Hepatocyte (in vitro differentiated cells): ENCODE measurements at regions not wholly inside any gene's neighbourhood (a gene's known extent, or its start where the extent isn't known, plus 50 kb on each side); places are given as distances from the start of the nearest gene placed in this dataset.
A peak's percentile ranks its signal among the peaks of the same experiment; 100 is the strongest.

Experiments
- DNase-seq: peaks from one replicate; pipeline ENCODE4 v3.0.0-alpha.2; 2016; ENCODE audit warnings: low spot score
- H2AFZ ChIP-seq: fragments of 200-600 bp; sonication (generic); 2 replicates; pipeline ENCODE4 v1.6.0; 2016; ENCODE audit warnings: antibody characterized with exemption, mild to moderate bottlenecking
- H3K27ac ChIP-seq: fragments of 200-600 bp; sonication (generic); 2 replicates; pipeline ENCODE4 v1.5.1; 2016; ENCODE audit warnings: mild to moderate bottlenecking
- H3K27me3 ChIP-seq: fragments of 200-600 bp; sonication (generic); 2 replicates; pipeline ENCODE4 v1.6.1; 2016
- H3K36me3 ChIP-seq: fragments of 200-600 bp; sonication (generic); replicated peaks from 2 replicates; pipeline ENCODE4 v1.5.1; 2016; ENCODE audit warnings: low read depth; ENCODE audit not compliant: insufficient read depth
- H3K4me1 ChIP-seq: fragments of 200-600 bp; sonication (generic); 2 replicates; pipeline ENCODE4 v1.5.1; 2016; ENCODE audit warnings: mild to moderate bottlenecking, moderate library complexity; ENCODE audit not compliant: insufficient read depth
- H3K4me2 ChIP-seq: fragments of 200-600 bp; sonication (generic); 2 replicates; pipeline ENCODE4 v1.6.0; 2016
- H3K4me3 ChIP-seq: fragments of 200-600 bp; sonication (generic); 2 replicates; pipeline ENCODE4 v1.5.1; 2016; ENCODE audit warnings: mild to moderate bottlenecking
- H3K79me2 ChIP-seq: fragments of 200-600 bp; sonication (generic); 2 replicates; pipeline ENCODE4 v1.6.0; 2017; ENCODE audit warnings: mild to moderate bottlenecking
- H3K9me2 ChIP-seq: fragments of 200-600 bp; sonication (generic); replicated peaks from 2 replicates; pipeline ENCODE4 v1.6.0; 2017; ENCODE audit warnings: mild to moderate bottlenecking; ENCODE audit not compliant: insufficient read depth
- H3K9me3 ChIP-seq: fragments of 200-600 bp; sonication (generic); 2 replicates; pipeline ENCODE4 v1.5.1; 2016; ENCODE audit warnings: low read depth, mild to moderate bottlenecking
- H4K20me1 ChIP-seq: fragments of 200-600 bp; sonication (generic); 2 replicates; pipeline ENCODE4 v1.6.0; 2016; ENCODE audit warnings: mild to moderate bottlenecking; ENCODE audit not compliant: insufficient read depth, poor library complexity, severe bottlenecking
- EZH2 ChIP-seq: fragments of 200-600 bp; sonication (generic); IDR thresholded peaks from 2 replicates; pipeline ENCODE4 v1.6.1; 2016; ENCODE audit warnings: antibody characterized with exemption, mild to moderate bottlenecking, borderline replicate concordance
- EZH2phosphoT487 ChIP-seq: fragments of 200-600 bp; sonication (generic); IDR thresholded peaks from one replicate; pipeline ENCODE4 v1.6.1; 2018; ENCODE audit warnings: antibody characterized with exemption, mild to moderate bottlenecking, low read depth, moderate library complexity; ENCODE audit not compliant: unreplicated experiment, severe bottlenecking
- WGBS: methylation state at CpG from one replicate; pipeline ENCODE4 v1.1.6; 2016; ENCODE audit warnings: low lambda C conversion rate; ENCODE audit errors: missing lambda C conversion rate; 5-methylcytosine and 5-hydroxymethylcytosine counted together
- TF ChIP-seq, protein P1 (sequence below): fragments of 200-600 bp; sonication (generic); IDR thresholded peaks from 2 replicates; pipeline ENCODE4 v1.5.1; 2016; ENCODE audit warnings: antibody characterized with exemption, mild to moderate bottlenecking; ENCODE audit not compliant: poor library complexity

- 88% methylated on average over 3 of the region's 3 CpGs for WGBS
- DNase-seq: no peak
- H3K79me2 ChIP-seq: no peaks in the 10 kb centered on the region
- no peak overlapping the region for H3K27ac ChIP-seq
- H3K4me1 ChIP-seq: peaks cover 3% of the 10 kb centered on the region
- H3K9me2 ChIP-seq: no peaks in the 10 kb centered on the region
- H3K36me3 ChIP-seq: no peaks in the 10 kb centered on the region
- no peak overlapping the region for H2AFZ ChIP-seq
- H3K4me2 ChIP-seq: no peak overlapping the region
- no peaks in the 10 kb centered on the region for H3K27me3 ChIP-seq
- no peaks in the 10 kb centered on the region for H3K9me3 ChIP-seq
- no peak overlapping the region for H3K4me3 ChIP-seq
- no peak for TF ChIP-seq EZH2
- TF ChIP-seq EZH2phosphoT487: no peak
- TF ChIP-seq, protein P1, sequence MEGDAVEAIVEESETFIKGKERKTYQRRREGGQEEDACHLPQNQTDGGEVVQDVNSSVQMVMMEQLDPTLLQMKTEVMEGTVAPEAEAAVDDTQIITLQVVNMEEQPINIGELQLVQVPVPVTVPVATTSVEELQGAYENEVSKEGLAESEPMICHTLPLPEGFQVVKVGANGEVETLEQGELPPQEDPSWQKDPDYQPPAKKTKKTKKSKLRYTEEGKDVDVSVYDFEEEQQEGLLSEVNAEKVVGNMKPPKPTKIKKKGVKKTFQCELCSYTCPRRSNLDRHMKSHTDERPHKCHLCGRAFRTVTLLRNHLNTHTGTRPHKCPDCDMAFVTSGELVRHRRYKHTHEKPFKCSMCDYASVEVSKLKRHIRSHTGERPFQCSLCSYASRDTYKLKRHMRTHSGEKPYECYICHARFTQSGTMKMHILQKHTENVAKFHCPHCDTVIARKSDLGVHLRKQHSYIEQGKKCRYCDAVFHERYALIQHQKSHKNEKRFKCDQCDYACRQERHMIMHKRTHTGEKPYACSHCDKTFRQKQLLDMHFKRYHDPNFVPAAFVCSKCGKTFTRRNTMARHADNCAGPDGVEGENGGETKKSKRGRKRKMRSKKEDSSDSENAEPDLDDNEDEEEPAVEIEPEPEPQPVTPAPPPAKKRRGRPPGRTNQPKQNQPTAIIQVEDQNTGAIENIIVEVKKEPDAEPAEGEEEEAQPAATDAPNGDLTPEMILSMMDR: no peak
- H4K20me1 ChIP-seq: no peaks in the 10 kb centered on the region
Observed at GRCh38 chrX:829145-829544, 198.6 kb downstream of the SHOX start.

- H4K20me1 ChIP-seq: no peaks in the 10 kb centered on the region
- peaks cover 3% of the 10 kb centered on the region for H3K4me1 ChIP-seq
- H3K9me3 ChIP-seq: no peaks in the 10 kb centered on the region
- no peaks in the 10 kb centered on the region for H3K36me3 ChIP-seq
- no peaks in the 10 kb centered on the region for H3K9me2 ChIP-seq
- TF ChIP-seq EZH2 (no peak), EZH2phosphoT487 (no peak)
- TF ChIP-seq, protein P1: no peak
- H3K27ac ChIP-seq: no peak overlapping the region
- no peaks in the 10 kb centered on the region for H3K79me2 ChIP-seq
- H2AFZ ChIP-seq: no peak overlapping the region
- no peak for DNase-seq
- WGBS: 87% methylated on average over 8 of the region's 8 CpGs
- H3K27me3 ChIP-seq: no peaks in the 10 kb centered on the region
- H3K4me3 ChIP-seq: no peak overlapping the region
- H3K4me2 ChIP-seq: no peak overlapping the region
Observed at GRCh38 chrX:828411-828959, 197.9 kb downstream of the SHOX start.

DNA sequence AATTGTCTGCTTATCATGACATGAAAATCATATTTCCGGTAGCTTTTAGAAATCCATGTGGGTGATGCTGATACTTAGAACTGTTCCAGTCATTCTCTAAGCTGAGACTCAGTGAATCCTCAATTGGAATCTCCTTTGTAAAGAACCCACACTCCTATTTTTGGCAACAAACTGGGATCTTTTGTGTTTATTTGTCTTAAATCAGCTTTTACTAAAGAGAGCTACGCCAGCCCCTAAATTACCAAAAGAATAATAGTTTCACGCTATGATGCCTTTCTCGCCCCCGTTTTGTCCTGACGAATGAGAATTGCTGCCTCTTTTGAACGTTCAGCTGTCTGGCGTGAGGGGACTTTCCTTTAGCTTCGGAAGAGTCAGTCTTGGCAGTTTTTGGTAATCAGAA, 195.9 kb downstream of the SHOX start:
- Histone ChIP-seq H3K9me3 (no peaks in the 10 kb centered on the region), H4K20me1 (no peaks in the 10 kb centered on the region), H3K27ac (peak overlapping the region; percentile 38), H3K9me2 (no peaks in the 10 kb centered on the region), H3K4me3 (no peak overlapping the region), H3K79me2 (no peaks in the 10 kb centered on the region), H3K27me3 (no peaks in the 10 kb centered on the region), H3K4me2 (peak overlapping the region; percentile 9), H3K4me1 (peaks cover 3% of the 10 kb centered on the region), H3K36me3 (no peaks in the 10 kb centered on the region), H2AFZ (peak overlapping the region; percentile 37)
- no peak for DNase-seq
- 54% methylated on average over 9 of the region's 9 CpGs for WGBS
- TF ChIP-seq, protein P1: no peak
- TF ChIP-seq EZH2 (no peak), EZH2phosphoT487 (no peak)
